Stimulated activated CD4-positive, alpha-beta T cell treated with anti-CD3 and anti-CD28 coated beads, Interleukin-2, amount 100 ng/mL, for 48 hours (primary cell): ENCODE measurements at regions not wholly inside any gene's neighbourhood (a gene's known extent, or its start where the extent isn't known, plus 50 kb on each side); places are given as distances from the start of the nearest gene placed in this dataset.
A peak's percentile ranks its signal among the peaks of the same experiment; 100 is the strongest.

Experiments
- DNase-seq, 2 donors: peaks; one replicate each; pipeline ENCODE4 v3.0.0-alpha.2; 2020

DNA sequence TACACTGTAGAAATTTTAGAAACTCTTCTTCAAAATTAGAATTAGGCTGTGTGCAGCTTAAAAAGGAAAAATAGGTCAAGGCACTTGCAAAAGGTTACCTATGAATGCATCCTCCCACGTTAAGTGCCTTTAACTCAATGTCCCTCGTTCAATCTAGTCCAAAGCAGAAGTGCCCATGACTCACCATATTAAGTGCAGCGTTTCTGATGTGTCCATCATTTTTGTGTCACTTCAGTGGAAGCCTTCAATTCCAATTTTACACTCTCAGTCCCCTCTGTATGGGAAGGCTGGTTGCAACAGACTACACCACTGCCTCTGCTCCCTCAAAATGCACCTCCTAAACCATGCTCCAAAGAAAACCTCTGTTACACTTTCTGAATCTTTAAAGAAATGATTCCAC, 53.4 kb downstream of the FOXB1 start:
- DNase-seq: no peak

DNA sequence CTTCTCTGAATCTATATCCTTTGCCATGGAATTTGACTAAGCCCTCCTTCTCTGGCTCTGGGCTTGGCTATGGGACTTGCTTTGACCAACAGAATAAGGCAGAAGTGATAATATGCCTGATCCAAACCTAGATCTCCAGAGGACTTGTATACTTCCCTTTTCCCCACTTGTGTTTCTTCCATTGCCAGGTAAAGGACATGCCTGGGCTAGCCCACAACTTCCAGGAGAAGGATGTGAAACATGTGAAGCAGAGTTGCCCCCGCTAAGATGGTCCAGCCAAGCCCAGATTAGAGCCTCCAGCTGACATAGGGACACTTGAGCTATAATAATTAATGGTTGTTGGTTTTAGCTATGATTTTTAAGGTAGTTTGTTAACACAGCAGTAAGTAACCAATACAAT, 55.1 kb downstream of the FOXB1 start:
- DNase-seq: no peak

DNA sequence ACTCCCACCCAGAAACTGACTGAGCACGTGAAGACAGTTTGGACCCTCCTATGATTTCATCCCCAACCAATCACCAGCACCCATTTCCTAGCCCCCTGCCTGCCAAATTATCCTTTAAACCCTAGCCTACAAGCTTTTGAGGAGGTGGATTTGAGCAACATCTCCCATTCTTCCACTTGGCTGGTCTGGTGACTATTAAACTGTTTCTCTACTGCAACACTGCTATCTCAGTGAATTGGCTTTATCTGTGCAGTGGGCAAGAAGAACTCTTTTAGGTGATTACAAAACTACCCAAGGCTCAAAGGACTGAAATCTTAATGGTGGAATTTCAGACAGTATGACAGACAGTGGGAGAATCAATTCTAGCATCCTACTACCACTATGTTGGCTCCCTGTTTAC, 57.6 kb downstream of the FOXB1 start:
- no peak for DNase-seq

DNA sequence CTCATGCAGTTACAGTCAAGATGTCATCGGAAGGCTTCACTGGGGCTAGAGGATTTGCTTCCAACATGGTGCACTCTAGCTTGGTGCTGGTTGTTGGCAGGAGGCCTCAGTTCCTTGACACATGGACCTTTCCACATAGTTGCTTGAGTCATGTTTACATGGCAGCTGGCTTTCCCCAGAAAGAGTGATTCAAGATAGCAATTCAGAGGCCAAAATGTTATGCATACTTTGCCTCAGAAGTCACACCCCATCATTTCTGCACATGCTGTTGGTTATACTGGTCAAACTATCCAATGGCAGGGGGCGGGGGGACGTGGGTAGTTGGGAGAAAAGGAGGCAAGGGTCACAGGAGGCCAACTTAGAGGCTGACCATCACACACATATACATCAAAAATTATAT, 58.7 kb downstream of the FOXB1 start:
- no peak for DNase-seq

DNA sequence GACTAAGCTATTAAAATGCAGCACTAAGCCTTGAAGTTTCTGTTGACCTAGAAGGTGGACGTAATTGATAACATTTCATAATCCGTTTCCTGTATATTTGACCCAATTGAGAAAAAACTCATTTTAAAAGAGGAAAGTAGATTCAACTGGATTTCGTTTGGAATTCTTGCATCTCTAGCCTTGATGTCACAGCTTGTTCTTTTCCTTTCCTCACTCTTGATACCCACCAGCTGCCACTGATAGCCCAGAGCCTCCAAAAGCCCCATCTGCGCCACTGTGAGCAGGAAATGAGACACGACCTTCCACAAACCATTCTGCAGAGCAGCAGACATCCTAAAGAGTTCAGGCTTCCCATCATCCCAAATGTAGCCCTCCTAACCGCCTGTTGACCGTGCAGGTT, 61.8 kb downstream of the FOXB1 start:
- no peak for DNase-seq

DNA sequence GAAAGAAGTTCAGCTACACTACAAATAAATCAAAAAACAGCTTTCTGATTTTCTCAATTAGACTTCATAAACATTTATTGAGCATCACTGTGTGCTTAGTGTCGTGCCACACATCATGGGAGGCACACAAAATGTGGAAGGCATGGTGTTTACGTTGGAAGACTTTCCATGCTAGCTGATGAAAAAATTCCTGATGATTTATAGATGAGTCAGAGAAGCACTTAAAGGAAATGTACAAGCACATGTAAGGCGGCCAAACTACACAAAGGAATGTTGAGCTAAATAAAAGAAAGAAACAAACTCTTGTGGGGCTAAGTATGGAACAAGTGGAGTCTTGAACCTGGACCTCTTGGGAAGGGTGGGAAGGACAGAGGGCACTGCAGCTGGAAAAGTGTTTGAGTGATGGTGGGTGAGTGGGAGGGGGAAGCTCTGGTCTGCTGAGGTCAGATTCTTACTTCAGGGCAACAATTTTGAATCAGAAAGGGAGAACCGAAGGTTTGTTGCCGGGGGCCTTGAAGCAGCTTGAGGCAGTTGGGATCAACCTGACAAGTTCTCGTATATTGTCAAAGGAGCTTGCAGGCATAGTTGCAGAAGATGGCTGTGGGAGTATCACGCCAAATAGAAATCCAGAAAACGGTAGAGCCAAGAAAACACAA, 66.9 kb downstream of the FOXB1 start:
- DNase-seq: no peak

DNA sequence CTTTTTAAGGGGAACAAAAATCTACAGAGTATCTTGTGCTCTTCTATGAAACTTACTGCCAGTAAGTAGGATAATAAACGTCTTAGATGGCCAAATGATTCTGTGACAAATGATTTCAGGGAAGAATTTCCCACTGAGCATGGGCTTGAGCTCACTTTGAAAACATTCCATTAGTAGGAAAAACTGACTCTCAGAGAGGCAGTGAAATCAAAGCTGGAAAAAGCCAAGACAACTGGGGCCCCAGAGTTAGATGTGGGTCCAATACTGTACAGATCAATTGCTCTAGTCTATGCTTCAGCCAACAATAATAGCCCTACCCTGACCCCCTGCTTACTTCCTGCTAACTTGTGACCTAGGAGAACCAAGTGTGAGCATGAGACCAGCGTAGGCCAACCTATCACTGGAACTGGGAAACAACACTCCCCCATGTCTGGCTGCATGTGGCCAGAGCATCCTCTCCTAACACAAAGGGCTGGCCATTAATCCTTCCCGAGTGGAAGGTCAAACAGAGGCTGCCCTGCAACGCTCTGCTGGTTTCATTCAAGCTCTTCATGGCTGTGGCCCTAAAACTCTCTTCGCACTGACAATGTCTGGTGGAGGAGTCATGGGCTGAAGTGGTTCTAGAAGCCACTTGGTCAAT, 68.8 kb downstream of the FOXB1 start:
- no peak for DNase-seq

DNA sequence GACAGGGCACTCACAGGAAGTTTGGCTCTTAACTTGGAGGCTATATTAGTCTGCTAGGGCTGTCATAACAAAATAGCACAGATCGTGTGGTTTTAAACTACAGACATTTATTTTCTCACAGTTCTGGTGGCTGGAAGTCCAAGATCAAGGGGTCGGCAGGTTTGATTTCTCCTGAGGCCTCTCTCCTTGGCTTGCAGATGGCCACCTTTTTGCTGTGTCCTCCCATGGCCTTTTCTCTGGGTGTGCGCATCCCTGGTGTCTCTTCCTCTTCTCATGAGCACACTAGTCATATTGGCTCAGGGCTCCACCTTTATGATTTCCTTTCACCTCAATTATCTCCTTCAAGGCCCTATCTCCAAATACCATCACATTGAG, 69.3 kb downstream of the FOXB1 start:
- DNase-seq: no peak

DNA sequence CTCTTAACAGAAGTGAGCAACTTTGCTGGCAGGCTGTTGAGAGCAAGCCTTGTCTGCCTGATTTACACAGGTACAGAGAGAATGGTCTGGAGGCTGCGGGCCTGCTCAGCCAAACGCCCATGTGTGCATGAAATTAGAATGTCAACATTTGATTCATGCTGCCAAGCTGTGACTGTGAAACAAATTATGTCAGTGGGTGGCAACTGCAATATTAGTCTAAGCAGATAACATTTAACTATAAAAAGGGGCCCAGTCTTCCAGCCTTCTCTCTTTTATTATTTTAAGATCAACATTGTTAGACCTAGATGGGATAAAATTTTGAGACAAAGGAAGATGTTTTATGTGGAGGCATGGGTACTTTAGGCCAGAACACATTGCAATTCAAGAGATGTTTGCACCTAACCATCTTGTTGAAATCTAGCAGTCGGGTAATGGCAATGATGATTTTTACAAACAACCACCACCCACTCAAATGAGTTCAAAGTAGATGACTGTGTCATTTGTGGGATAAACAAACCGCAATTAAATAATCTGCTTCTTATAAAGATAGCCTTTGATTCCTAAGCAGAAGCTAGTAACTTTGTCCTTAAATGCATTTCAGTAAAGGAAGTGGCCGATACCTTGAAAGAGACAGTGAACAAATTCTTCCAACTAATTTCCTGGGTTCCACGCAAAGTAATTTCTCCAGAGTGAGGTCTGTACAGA, 70.2 kb downstream of the FOXB1 start:
- DNase-seq: no peak

DNA sequence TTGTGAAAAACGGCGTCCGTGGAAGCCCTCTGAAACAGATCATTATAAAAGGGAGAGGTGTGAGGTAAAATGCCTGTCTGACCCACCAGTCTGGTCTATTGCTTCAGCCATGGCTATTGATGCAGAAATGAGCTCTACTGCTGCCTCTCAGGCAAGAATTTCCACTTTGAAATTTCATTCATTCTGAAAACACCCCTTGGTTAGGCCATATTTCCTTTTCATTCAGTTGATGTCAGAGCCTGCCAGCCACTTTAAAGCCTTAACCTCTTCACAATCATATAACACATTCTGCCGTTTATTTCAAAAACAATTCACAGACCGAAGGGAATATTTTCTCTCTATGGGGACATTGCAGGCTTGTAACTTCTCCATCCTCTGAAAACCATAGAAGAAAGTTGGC, 71.9 kb downstream of the FOXB1 start:
- DNase-seq: no peak

DNA sequence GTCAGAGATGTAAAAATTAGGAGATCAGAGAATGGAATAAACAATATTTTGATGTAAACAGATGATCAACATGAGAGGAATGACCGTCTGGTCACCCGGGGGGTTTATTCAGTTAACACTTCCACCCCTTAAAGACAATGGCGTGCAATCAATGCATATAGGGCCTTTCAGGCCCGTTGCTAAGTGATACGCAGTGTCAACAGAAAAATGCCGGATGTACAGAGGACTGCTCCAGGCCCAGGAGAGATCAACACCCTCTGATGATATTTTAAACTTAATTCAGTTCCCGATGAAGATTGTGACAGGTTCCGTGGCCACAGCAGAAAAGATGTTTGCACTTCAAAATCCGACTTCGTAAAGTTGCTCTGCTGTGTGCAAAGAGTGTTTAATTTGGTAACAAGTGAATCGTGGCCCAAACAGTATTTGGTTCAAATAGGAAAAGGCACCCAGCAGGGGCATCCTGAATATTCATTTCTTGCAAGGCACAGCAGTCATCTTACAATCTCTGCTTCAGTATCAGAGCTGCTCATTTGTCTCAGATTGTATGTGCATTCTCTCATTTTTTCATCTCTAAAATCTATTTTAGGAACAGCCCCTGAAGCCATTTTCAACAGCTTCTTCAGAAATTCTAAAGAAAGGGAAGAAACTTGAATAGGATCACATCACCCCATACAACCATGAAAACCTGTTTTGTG, 72.6 kb downstream of the FOXB1 start:
- DNase-seq: no peak

DNA sequence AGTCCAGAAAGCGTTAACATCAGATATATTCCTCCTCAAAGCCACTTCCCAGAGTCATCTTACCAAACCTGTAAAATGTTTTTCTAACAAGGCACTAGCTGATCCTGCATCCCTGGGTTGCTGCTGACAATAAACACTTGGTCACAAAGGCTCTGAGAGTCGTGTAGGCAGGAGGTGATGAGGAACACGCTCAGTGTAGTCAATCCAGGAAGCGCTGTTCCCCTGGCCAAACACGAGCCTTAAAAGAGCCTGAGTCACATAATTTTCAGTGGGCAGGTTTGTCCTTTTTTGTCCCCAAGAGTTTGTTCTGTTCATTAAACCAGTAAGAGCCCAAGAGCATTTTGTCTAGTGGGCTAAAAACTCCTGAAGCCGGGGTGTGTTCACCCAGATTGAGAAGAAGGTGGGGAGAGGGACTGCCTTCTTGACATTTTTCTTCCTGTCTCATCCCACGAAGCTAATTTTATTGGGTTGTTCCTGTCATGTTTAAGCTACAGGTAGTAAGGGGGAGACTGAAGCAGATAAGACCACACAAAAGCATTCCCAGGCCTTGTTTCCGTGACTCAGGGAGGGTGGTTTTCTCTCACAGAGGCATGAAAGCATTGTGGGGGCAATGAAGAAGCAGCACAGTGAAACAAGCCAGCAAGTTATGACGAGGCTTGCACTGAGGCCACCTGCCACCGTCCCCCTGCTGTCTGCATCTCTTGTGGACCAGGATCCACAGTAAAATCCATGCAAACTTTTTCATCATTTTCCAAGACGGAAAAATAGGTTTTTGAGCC, 73.7 kb downstream of the FOXB1 start:
- DNase-seq: peak; percentile 12 to 17

DNA sequence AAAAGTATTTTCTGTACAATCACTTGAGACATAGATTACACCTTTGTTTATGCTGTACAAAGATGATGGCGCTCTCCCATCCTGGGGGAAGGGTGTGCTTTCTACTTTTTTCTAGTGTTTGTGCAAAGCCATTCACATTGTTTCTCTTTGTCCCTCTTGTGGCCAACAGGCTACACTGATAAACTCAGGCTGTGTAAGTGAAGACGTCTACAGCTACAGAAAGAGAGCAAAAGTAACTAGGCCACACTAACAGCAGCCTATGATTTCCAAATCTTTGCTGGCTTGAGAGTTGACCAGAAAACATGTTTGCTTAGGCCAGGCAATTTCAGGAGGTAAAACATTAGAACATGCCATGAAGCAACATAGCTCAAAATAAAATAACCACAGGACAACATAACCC, 75.1 kb downstream of the FOXB1 start:
- DNase-seq: no peak

DNA sequence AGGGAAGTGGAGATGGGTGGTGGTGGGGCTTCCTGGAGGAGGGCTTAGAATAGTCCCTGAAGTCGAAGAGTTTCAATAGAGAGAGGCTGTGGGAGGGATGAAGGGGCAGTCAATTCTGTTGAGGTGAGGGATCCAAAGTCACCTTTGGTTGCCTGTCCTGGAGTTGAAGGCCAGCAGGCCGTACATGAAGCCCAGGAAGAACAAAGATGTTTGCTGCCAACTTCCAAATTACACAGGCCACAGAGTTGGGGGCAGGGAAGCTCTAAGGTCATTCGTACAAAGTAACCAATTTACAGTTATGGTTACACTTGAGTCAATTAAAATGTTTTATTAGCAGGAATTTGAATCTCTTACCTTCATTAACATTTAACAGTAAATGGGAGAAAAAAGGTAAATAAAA, 77.9 kb downstream of the FOXB1 start:
- no peak for DNase-seq

DNA sequence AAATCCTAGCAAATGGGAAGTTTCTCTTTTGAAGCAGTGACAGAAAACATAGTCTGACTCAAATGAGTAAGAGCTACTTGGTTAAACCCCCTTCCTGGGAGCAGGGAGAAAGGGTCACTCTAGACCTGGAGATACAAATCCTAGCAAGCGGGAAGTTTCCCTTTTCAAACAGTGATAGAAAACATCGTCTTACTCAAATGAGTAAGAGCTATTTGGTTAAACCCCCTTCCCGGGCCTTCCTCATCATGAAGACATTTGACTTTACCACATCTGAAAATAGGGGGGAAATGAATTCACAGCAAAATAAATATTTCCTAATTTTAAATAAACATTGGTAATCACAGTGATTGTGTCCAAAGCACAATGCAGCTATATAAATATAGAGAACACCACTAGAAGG, 79.2 kb downstream of the FOXB1 start:
- no peak for DNase-seq

DNA sequence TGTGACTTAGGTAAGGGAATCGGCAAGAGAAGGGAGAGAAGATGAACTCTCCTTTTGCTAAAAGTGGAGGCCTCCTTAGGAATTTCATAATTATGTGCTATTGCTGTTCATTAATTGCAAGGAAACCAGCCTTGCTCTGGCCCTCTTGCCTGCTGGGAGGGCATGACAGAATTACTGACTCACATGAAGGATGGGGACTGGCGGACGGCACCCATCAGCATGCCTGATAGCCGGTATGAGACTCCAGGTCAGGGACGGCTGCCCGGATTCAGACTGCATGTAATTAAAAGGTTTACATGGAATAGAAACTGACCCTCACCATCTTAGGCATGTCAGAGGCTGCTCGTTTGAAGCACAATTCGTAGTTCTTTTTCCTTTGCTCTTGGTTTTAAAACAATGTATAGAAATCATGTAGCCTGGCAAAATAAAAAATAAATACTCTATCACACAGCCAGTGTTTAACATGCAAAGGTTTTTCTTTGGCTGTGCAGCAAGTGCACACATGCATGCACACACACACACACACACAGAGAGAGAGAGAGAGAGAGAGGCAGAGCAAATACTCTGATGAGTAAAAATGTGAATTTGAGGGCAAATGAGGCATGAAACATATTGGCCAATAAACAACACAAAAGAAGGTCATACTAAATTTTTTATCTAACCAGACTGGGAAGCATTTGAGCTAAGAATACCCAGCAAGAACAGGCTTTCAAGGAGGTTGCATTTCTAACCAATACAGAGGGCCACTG, 82.7 kb downstream of the FOXB1 start:
- DNase-seq: no peak

DNA sequence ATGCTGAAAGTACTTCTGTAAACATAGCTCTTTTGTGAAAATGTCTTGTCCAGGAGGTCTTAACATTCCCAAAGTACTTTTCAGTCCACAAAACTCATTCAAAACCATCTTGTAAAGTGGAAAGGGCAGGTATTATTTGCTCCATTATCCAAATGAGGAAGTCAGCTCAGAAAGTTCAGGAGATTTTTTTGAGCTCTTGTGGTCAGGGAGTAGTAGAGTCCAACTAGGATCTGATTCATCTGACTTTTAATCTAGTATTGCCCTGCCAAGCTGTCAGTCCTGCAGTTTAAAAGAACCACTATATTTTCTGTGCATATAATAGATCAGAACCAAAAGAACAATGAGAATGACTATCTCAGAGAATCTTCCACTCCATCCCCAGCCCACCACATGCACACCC, 83.5 kb downstream of the FOXB1 start:
- no peak for DNase-seq

DNA sequence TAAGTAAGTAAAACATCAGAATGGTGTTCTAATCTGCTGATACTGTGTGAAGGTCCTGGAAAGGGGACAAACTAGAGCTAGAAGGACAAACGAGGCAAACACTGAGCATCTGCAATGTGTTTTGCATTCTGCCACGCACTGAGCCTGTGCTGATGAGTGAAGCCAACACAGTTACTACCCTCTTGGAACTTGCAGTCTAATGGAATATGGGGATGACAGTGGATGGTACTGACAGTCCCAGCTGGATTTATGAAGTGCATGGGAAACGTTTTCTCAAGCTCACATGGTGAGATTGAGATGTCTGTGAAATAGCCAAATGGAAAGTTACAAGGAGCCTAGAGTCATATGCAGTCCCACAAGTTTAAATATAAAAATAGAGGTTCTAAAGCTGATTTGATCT, 86.6 kb downstream of the FOXB1 start:
- no peak for DNase-seq

DNA sequence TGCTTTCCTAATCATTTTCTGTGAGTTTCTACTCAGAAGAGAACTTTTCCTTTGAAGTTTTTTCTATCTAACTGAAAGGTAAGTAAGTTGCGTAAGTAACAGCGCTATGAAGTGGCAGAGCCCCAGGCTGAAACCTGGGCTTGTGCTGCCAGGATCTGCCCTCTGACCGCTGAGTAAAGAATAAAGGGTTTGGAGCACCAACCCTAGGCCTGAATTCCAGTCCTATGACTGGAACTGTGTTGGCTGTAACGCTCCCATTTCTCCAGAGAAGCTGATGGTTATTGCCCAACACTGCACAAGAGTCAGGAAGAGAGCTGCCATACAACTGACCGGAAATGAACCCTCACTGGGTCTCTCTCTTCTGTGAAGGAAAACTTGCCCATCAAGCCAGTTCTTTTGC, 87.0 kb downstream of the FOXB1 start:
- no peak for DNase-seq

DNA sequence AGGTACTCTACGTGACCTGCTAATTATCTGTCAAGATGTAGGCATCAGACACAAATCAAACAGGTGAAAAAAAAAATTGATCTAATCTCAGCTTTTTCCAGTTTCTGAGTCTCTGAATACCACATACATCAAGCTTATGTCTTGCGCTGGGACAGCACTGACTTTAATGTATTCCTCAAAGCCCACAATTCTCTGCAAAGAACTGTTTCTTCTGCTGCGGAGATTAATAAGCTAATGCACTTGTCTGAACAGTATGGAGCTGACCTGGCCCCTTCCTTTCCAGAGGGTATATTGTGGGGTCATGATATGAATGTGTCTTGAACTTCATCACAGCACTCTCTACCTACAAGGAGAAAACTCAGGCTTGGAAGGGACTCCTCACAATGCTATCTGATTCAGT, 87.8 kb downstream of the FOXB1 start:
- no peak for DNase-seq

DNA sequence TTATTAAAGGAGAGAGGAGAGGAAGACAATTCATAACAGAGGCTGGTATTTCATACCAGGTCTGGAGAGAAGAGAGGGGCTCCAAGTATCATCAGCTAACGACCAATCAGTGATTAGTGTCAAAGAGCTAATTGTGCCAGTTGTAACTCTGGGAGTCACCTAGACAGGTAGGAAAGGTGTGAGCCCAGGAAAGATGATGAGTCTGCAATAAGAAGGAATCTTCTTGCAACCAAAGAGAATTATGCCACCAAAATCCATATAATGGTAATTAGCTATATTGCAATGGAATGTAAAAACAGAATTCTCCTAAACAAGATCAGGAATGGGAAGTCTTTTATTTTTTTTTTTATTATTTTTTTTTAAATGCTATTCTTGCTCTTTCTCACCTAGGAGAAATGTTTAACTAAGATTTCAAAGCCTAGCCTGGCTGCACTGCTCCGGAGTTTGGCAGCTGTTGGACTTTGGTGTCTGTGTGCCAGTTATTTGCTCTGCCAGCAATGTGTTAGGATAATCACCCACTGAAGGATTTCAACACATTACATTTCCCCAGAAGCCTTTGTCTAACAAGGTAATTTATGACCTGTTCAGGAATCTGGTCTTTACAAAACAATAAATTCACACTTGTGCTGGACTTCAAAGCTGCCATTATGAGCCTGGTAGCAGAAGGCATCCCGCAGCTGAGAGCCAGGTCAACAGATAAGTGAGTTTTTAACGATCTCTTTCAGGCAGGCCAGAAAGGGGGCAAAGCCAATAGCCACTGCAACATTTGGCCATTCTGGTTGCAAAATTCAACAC, 89.4 kb downstream of the FOXB1 start:
- no peak for DNase-seq

DNA sequence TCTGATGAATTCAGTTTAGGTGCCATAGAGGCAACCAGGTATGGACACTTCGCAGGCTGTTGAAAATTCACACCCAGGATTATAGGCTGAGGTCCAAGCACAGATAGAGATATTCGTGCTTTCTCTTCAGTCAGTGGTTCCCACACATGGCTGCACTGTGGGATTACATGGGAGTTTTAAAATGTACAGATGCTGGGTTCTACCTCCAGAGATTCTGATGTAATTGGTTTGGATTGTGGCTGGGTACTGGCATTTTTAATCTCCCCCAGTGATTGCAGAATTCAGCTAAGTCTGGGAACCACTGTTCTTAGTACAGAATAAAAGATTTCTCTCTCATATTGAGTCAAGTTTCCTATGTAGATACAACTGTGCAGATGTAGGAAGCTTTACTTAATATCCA, 91.6 kb downstream of the FOXB1 start:
- no peak for DNase-seq
